IPS-NIHi7 (cell line): ENCODE measurements at regions not wholly inside any gene's neighbourhood (a gene's known extent, or its start where the extent isn't known, plus 50 kb on each side); places are given as distances from the start of the nearest gene placed in this dataset.
"Not testable (repeated sequence)": the region's sequence is repeated elsewhere in the genome, so short reads cannot be mapped to it uniquely, and the experiment has no call there.

Experiments
- DNase-seq: peaks from one replicate; pipeline ENCODE4 v3.0.0; 2012; ENCODE audit warnings: mixed read lengths; ENCODE audit errors: extremely low spot score

- DNase-seq = no peak
Measured at GRCh38 chr5:17819783-17820182, 185.5 kb downstream of the TAF11L14 start.

- DNase-seq = no peak
Measured at GRCh38 chr5:17828681-17829080, 194.4 kb downstream of the TAF11L14 start.

- no peak for DNase-seq
Measured at GRCh38 chr5:17829456-17829855, 195.2 kb downstream of the TAF11L14 start.

GRCh38 chr5:17831279-17831678 is 197.0 kb downstream of the TAF11L14 start:
- no peak for DNase-seq

- no peak for DNase-seq
Measured at GRCh38 chr5:17832949-17833745, 198.9 kb downstream of the TAF11L14 start.

DNA sequence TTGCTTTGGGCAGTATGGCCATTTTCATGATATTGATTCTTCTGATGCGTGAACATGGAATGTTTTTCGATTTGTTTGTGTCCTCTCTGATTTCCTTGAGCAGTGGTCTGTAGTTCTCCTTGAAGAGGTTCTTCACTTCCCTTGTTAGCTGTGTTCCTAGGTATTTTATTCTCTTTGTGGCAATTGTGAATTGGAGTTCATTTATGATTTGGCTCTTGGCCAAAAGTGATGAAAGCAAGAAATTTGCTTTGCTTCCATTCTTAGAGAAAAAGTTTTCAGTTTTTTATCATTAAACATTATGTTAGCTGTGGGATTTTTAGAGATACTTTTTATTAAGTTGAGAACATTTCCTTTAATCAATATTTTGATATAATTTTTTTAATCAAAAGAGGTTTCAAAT is 203.5 kb downstream of the TAF11L14 start:
- DNase-seq = no peak

GRCh38 chr5:17838469-17838868 is 204.2 kb downstream of the TAF11L14 start:
- DNase-seq = no peak

- DNase-seq = no peak
Measured at GRCh38 chr5:17839848-17840247, 205.6 kb downstream of the TAF11L14 start.

DNA sequence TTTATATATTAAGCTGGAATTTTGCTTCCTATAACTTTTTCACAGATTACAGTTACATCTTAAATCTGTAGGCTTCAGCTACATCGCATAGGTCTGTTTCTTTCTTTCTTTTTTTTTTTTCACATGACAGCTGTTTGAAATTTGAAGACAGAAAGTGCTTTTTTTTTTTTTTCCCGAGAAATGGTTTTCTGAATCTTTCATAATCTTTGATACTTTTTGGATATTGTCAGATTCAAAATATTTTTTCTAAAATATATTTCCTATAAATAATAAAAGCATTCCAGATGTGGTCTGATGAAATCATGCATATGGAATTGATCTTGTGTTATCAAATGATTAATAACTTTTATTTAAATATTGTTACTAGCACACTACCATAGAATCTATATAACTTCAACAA is 212.2 kb downstream of the TAF11L14 start:
- DNase-seq = no peak

- no peak for DNase-seq
Measured at GRCh38 chr5:17847286-17847685, 213.0 kb downstream of the TAF11L14 start.

DNA sequence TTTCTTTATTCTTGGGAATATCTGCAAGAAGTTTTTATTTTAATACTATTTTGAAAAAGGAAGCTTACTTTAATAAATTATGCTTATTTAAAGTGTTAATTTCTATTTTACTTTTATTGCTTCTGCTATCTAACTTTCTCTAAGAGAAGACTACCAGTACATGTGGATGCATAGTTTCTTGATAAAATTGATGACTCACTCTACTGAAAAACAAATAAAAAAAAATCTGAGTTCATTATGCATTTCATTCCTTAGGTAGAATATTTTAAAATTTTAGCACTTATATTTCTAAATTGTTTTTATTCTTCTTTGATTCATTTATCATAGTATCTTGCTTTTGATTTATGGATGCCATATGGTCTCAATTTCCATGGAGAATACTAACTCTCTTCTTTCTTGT is 217.9 kb downstream of the TAF11L14 start:
- no peak for DNase-seq

- DNase-seq = no peak
Measured at GRCh38 chr5:17852740-17853139, 218.5 kb downstream of the TAF11L14 start.

DNA sequence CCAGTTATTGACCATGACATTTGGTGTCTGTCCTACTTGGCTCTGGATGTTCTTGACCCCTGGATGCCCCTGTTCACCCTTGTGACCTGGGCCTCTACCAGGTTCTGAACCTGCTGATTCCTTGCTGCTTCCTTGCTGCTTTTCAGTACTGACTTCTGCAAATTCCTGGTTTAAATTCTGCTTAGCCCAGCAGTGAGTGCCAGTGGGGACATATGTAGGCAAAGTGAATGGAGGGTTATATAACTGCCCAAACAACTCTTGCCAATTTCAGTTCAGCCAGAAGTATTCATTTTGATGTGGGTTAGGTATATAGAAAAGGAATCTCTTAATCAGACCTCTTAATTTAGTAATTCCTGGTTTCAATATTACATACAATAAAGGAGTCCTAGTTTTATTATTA is 220.6 kb downstream of the TAF11L14 start:
- no peak for DNase-seq

DNA sequence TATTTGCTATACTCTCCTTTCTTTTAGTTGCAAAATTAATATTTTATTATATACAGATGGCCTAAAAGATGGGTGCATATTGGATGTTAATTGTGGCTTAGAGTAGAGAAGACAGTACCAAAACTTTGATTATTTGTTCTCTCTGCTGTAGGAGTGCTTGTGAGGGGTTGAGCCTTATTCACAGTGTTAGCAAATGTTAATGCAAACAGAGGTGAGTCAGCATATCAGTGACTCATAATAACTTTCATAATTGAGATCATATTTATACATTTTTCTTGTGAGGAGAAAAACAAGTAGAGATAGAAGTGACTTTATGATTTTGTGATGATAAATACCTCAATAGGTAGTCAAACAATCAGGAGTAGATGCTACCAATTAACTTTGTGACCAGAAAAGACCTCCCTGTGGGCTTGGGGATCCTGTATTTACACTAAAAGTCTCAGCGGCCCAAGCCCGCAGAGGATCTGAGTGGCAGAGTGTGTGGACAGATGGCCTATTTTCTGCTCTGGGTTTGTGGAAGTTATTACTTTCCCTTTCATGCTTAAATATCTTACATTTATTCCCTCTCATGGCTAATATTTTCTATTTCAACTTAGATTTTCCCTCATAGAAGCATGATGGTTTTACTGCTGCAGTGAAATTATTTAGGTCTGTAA is 226.5 kb downstream of the TAF11L14 start:
- no peak for DNase-seq

- not testable (repeated sequence) for DNase-seq
Measured at GRCh38 chr5:17864903-17865302, 230.6 kb downstream of the TAF11L14 start.

- not testable (repeated sequence) for DNase-seq
Measured at GRCh38 chr5:17865966-17866365, 231.7 kb downstream of the TAF11L14 start.

GRCh38 chr5:17872204-17872603 is 237.9 kb downstream of the TAF11L14 start:
- no peak for DNase-seq

DNA sequence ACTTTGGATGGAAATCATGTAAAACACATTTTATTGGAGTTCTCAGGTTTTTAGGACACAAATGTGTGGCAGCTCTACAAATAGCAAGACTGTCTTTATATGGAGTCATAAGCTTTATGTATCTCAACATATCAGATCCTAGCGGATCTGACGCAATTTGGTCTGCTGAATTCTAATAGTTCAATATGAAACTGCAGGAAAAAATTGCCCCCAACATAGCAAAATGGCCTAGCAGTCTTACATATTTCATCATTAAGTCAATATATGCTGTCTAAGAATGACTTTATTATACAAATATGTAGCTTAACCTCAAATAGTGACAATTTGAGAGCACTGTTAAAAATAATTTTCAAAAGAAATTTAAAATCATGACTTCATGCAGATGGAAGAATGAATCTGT is 244.3 kb downstream of the TAF11L14 start:
- no peak for DNase-seq

- DNase-seq = no peak
Measured at GRCh38 chr5:17879276-17879675, 245.0 kb downstream of the TAF11L14 start.

GRCh38 chr5:17880869-17881268 is 246.6 kb downstream of the TAF11L14 start:
- no peak for DNase-seq

- peak; percentile 18 for DNase-seq
Measured at GRCh38 chr5:17882760-17883488, 248.7 kb downstream of the TAF11L14 start.

DNA sequence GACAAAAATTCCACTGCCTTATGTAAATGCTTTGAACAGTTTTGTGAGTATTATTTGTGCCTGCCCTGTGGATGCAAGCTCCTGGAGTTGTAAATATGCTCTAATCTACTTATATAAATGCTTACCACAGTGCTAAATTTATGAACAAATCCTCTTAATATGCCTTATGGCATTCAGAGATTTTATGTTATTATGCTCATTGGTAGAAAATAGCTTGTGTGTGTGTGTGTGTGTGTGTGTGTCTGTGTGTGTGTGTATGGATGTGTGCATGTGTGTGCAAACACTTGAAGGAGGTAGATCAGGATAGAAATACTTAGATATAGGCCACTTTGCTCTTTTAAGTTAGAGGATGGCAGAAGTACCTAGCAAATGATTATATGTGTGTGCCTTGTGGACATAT is 253.9 kb downstream of the TAF11L14 start:
- no peak for DNase-seq

DNA sequence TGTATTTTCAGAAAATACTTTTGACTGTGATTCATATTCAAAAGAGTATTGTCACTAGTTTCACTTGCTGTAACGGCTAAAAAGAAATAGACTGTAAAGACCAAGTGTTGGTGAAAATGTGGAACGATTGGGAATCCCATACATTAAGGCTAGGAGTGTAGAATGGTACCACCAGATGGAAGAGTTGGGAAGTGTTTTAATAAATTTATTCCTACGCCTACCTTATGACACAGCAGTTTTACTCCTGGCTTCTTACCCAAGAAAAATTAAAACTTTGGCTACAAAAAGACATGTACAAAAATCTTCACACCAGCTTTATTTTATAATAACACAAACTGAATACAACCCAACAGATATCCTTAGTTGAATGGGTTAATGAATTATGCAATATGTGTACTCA is 256.2 kb downstream of the TAF11L14 start:
- no peak for DNase-seq
